ENCODE measurements at regions not wholly inside any gene's neighbourhood (a gene's known extent, or its start where the extent isn't known, plus 50 kb on each side); places are given as distances from the start of the nearest gene placed in this dataset.

DNA sequence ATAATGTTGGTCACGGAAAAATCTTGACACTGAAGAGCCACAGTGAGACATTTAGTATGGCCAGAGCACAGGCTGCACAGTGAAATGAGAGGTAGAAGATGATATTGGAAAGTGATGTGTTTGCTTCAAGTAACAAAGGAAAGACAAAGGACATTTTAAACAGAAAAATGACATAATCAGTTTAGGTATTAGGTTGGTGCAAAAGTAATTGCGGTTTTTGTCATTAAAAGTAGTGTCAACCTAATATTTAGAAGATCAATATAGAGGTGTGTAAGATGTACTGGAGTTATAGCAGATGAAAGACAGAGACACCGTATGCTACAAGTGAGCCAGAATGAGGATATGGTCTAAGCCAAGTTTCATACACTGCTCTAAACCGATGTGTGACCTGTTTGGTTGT lies 253.0 kb upstream of the PPFIA2 start:
- no peaks in the 10 kb centered on the region for H3K27me3 Mint-ChIP-seq
- Histone ChIP-seq H3K4me2 (replicated peaks; ENCODE audit: low read depth, low read length, poor library complexity, severe bottlenecking) (no peak overlapping the region), H3K9me3 (ENCODE audit: control extremely low read depth in 1 of 3, control insufficient read depth in 2 of 3, insufficient read depth in 1 of 3, low read length in 2 of 3) (no peaks in the 10 kb centered on the region), H3K79me2 (ENCODE audit: control insufficient read depth, insufficient read depth, low read length) (no peaks in the 10 kb centered on the region), H3K27me3 (replicated peaks in 1 of 4; ENCODE audit: control extremely low read depth in 1 of 4, control insufficient read depth in 3 of 4, insufficient read depth in 4 of 4, low read length in 3 of 4) (no peaks in the 10 kb centered on the region), H3K36me3 (replicated peaks in 1 of 2; ENCODE audit: control extremely low read depth in 1 of 2, control insufficient read depth in 1 of 2, extremely low read depth in 1 of 2, insufficient read depth in 2 of 2, low read length in 1 of 2) (no peaks in the 10 kb centered on the region), H4K20me1 (ENCODE audit: control insufficient read depth, insufficient read depth, low read length, poor library complexity, severe bottlenecking) (no peaks in the 10 kb centered on the region), H3K4me1 (ENCODE audit: control insufficient read depth in 2 of 2, insufficient read depth in 2 of 2, low read length in 2 of 2) (no peaks in the 10 kb centered on the region), H3K4me3 (ENCODE audit: control extremely low read depth in 1 of 5, extremely low read depth in 1 of 5, insufficient read depth in 1 of 5, low read depth in 2 of 5, low read length in 4 of 5) (no peak overlapping the region), H2AFZ (ENCODE audit: insufficient read depth, low read depth, low read length, poor library complexity, severe bottlenecking) (no peak overlapping the region), H3K27ac (ENCODE audit: low read length in 2 of 2) (no peak overlapping the region), H3K9ac (ENCODE audit: low read length) (no peak overlapping the region)
- peaks cover 2% of the 10 kb centered on the region for H3K9me3 Mint-ChIP-seq (ENCODE audit: insufficient read depth)
- TF ChIP-seq, protein P1, sequence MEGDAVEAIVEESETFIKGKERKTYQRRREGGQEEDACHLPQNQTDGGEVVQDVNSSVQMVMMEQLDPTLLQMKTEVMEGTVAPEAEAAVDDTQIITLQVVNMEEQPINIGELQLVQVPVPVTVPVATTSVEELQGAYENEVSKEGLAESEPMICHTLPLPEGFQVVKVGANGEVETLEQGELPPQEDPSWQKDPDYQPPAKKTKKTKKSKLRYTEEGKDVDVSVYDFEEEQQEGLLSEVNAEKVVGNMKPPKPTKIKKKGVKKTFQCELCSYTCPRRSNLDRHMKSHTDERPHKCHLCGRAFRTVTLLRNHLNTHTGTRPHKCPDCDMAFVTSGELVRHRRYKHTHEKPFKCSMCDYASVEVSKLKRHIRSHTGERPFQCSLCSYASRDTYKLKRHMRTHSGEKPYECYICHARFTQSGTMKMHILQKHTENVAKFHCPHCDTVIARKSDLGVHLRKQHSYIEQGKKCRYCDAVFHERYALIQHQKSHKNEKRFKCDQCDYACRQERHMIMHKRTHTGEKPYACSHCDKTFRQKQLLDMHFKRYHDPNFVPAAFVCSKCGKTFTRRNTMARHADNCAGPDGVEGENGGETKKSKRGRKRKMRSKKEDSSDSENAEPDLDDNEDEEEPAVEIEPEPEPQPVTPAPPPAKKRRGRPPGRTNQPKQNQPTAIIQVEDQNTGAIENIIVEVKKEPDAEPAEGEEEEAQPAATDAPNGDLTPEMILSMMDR (IDR thresholded peaks at IDR 0.05): no peak
- no peak for TF ChIP-seq EZH2 (IDR thresholded peaks at IDR 0.05; ENCODE audit: borderline replicate concordance, insufficient read depth, low read depth, low read length, poor library complexity, severe bottlenecking)
- ATAC-seq (ENCODE audit: low read depth) (no peak), DNase-seq (no peak)
- no peak overlapping the region for H3K4me3 Mint-ChIP-seq
- POLR2A ChIA-PET: no interaction called here
- intact Hi-C loops (cut with micrococcal nuclease): no loop called here
- H3K4me1 Mint-ChIP-seq: no peaks in the 10 kb centered on the region
- no peak overlapping the region for H3K27ac Mint-ChIP-seq
- CTCF ChIA-PET: no interaction called here
- WGBS (ENCODE audit: insufficient coverage): 100% methylated on average over 2 of the region's 4 CpGs

DNA sequence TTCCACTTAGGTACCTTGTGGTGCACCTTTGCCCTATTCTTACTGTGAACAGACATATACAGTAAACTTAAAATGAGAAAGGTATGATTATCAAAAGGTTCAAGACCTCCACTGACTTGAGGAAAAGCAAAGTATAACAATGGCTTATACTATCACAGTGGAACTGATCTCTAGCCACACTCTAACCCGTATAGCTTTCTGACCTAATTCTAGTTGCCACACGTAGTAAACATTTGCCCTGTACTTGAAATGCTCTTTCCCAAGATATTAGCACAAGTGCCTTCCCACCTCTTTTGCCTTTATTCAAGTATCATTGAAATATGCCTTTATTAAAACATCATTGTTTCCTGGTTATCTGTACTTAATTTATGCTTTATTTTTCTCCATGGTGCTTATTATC lies 250.4 kb upstream of the PPFIA2 start:
- H3K4me3 ChIP-seq (ENCODE audit: control extremely low read depth in 1 of 5, extremely low read depth in 1 of 5, insufficient read depth in 1 of 5, low read depth in 2 of 5, low read length in 4 of 5): no peak overlapping the region
- intact Hi-C loops (cut with micrococcal nuclease): no loop called here
- no peaks in the 10 kb centered on the region for H3K27me3 Mint-ChIP-seq
- CTCF ChIA-PET: no interaction called here
- H3K9ac ChIP-seq (ENCODE audit: low read length): no peak overlapping the region
- H4K20me1 ChIP-seq (ENCODE audit: control insufficient read depth, insufficient read depth, low read length, poor library complexity, severe bottlenecking): no peaks in the 10 kb centered on the region
- no peaks in the 10 kb centered on the region for H3K9me3 ChIP-seq (ENCODE audit: control extremely low read depth in 1 of 3, control insufficient read depth in 2 of 3, insufficient read depth in 1 of 3, low read length in 2 of 3)
- H3K27me3 ChIP-seq (replicated peaks in 1 of 4; ENCODE audit: control extremely low read depth in 1 of 4, control insufficient read depth in 3 of 4, insufficient read depth in 4 of 4, low read length in 3 of 4): no peaks in the 10 kb centered on the region
- H3K27ac Mint-ChIP-seq: no peak overlapping the region
- no peak overlapping the region for H2AFZ ChIP-seq (ENCODE audit: insufficient read depth, low read depth, low read length, poor library complexity, severe bottlenecking)
- H3K4me1 ChIP-seq (ENCODE audit: control insufficient read depth in 2 of 2, insufficient read depth in 2 of 2, low read length in 2 of 2): no peaks in the 10 kb centered on the region
- H3K4me1 Mint-ChIP-seq: no peaks in the 10 kb centered on the region
- POLR2A ChIA-PET: no interaction called here
- no peak for DNase-seq
- peaks cover 4% of the 10 kb centered on the region for H3K9me3 Mint-ChIP-seq (ENCODE audit: insufficient read depth)
- no peak overlapping the region for H3K27ac ChIP-seq (ENCODE audit: low read length in 2 of 2)
- H3K79me2 ChIP-seq (ENCODE audit: control insufficient read depth, insufficient read depth, low read length): no peaks in the 10 kb centered on the region
- H3K4me3 Mint-ChIP-seq: no peak overlapping the region
- ATAC-seq (ENCODE audit: low read depth): no peak
- no peaks in the 10 kb centered on the region for H3K36me3 ChIP-seq (replicated peaks in 1 of 2; ENCODE audit: control extremely low read depth in 1 of 2, control insufficient read depth in 1 of 2, extremely low read depth in 1 of 2, insufficient read depth in 2 of 2, low read length in 1 of 2)
- H3K4me2 ChIP-seq (replicated peaks; ENCODE audit: low read depth, low read length, poor library complexity, severe bottlenecking): no peak overlapping the region
- TF ChIP-seq, protein P1 (IDR thresholded peaks at IDR 0.05): no peak
- TF ChIP-seq EZH2 (IDR thresholded peaks at IDR 0.05; ENCODE audit: borderline replicate concordance, insufficient read depth, low read depth, low read length, poor library complexity, severe bottlenecking): no peak
- WGBS (ENCODE audit: insufficient coverage): 70% methylated on average over 2 of the region's 2 CpGs
